HG03354 (cell line): ENCODE measurements at regions not wholly inside any gene's neighbourhood (a gene's known extent, or its start where the extent isn't known, plus 50 kb on each side); places are given as distances from the start of the nearest gene placed in this dataset.

Experiments
- ATAC-seq: cut with Tn5 transposase; IDR thresholded peaks from one replicate; pipeline ENCODE4 v1.9.1; 2021; ENCODE audit warnings: mild to moderate bottlenecking; ENCODE audit not compliant: unreplicated experiment, poor library complexity, severe bottlenecking

DNA sequence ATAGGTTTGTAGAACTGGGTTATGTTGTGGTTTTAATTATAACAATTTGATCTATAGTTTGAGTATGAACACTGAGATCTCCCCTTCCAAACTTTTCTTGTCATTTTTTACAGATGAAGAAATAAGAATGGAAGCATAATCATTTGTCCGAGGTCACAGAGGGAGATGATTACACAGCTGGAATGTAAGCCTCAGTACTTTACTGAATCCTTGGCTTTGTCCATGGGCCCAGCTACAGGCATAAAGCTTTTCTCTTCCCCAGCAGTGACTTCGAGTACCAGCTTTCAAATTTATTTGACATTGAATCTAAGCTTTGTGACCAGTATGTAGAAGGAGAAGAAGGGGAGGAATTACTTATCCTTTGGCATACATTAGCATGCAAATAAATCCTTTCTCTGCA is 80.9 kb upstream of the DCBLD2 start:
- no peak for ATAC-seq

DNA sequence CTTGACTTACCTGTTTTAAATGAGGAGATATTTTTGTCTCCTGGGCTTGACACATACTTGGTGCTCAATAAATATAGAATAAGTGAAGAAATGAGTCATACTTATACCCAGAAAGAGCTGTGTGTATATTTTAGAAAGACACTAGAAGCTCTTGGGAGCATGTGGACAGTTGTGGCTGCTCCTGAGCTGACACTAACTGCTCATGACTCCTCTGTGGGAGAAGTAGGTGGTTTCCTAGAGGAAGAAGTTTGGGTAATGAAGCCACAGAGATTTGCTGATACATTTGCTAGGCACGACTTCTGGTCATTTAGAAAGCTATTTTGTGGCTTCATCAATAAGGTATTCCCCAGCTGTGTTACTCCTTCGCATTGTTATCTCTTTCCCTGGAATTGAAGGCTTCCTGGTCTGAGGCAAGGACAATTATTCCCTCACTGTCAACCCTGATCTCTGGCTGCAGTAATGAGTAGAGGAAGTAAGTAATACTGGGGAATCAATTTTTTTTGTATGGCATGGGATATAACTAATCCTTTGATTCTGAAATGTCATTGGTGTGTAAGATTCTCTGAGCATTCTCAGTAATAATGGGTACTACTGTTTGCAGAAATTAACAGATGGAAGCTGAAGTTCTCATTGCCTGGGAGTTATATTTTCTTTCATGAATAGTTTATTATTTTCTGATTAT is 79.6 kb upstream of the DCBLD2 start:
- ATAC-seq = peak; percentile 84

DNA sequence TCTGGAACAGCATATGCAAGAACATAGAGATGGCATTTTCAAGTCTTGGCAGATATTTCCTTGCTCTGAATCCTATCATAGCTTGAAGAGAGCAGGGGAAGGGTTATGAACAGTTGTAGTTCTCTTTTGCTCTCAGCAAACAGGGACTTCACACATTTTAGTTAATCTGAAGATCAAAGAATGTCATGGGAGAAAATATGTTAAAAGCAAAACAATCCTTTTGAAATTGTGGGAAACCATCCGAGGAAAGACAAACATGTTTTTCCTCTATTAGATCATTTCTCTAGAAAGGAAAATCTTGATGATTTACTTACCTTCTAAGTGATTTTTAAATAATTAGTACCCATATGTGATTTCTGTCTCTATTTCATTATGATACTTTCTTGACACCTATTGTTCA is 77.8 kb upstream of the DCBLD2 start:
- no peak for ATAC-seq

DNA sequence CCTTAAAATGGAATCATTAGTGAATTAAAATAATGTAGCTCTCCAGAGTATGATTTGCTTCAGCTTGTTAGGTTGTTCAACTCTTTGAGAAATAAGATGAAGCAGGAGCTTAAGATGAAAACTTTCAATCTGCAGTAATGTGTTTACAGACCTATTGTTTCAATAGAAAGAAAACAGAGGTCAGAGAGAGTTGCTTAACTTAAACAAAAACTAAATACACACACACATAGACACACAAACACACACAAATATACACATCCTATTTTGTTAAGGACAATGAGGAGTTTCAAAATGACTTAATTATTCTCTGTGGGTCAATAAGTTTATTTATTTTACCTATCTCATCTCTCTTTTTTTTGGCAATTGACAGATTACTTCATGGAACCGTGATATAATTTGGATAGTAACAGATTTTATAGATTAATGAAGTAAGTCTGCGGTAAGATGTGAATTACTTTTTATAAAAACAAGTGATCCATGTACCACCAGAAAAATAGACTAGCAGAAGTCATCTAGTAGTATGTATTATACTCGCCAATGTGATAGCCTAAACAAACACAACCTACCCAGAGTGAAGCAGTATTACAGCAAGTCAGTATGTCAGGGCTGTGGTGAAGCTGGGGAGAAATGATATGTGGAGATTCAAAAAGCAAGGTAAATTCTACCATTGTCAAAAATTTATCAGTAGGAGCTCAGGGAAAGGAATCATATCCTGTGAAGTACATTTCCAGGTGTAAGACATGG is 76.7 kb upstream of the DCBLD2 start:
- ATAC-seq = no peak

DNA sequence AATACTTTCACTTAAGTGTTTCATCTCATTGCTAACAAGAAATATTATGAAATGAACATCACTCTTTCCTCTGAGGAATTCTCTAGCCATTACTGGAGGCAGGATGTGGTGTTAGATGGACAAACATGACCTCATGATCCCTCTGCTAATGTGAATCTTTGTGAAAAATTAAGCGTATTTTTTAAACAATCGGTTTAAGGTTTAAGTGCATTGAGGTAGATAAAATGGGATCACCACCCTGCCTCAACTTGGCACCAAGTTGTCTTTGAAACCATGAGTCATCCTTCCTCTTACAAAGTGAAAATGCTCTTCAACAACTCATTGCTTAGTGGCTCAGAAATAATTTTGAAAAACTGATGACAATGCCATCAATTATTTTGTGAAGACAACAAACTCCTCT is 76.0 kb upstream of the DCBLD2 start:
- ATAC-seq = no peak

DNA sequence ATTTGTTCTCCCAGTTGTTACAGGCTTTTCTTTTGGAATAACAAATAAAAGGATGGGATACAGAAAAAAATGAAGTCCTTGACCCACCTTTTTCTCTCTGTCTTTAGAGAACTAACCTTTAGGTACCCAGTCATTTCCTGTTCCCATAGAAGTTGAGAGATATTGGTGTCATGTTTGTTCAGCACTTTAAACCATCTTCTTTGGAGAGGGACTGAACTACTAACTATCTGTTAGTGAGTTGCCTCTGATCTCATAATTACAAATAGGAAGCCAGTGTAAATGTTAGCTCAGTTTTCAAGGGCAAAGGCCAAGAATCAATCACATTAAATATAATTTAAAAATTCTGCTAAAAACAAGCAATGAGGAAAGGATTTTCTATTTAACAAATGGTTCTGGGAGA is 72.9 kb upstream of the DCBLD2 start:
- no peak for ATAC-seq

DNA sequence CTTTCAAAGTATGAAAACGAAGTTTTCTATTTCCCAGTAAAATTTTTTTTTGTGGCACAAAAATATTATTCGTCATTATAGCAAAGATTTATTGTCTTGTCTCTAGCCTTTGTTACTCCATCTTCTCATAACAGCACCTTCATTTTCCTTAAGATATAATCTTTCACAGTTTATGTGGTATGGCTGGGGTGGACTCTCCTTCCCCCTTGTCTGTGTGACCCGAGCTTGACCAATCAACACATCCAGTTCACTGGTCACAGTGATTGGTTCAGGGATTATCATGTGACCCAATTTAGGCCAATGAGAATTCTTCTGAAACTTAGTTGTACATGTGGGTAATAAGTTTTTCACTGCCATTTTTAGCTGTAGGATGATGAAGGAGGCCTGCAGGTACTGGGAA is 71.2 kb upstream of the DCBLD2 start:
- ATAC-seq = no peak

DNA sequence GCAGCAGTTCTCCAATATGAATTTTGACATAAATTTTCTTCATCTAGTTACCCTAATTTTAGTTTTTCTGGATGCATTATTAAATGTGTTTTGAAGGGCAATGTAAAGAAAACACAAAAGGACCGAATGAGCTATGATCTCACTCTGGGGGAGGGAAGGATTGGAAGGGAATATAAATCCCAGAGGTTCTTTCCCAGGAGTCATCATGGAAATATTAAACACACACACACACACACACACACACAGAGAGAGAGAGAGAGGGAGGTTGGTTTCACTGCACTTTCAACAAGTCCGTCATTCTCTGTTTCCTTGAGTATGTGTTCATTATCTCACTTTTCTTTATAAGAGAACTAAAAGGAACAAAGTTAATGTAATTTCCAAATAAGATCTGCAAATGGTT is 70.7 kb upstream of the DCBLD2 start:
- ATAC-seq = no peak

DNA sequence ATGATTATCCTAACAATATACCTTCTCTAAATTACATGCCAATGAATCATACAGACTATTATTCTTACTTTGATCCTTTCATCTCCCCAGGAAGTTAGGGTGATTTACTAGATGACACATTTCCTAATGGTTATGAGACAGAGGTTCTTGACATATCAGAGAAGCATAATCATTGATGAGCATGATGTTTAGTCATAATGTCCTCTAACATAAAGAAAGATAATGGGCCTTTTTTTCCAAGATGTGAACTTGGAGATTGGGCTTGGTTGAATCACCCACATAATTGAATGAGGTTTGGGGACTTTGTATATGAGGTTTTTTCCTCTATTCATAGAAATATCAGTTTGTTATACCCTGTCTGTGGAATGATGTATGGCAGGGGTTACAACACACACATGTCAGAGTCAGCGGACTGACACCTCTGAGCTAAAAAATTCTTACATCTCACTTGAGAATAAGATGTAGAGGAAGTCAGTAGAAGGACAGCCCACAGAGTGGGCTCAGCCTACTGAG is 69.7 kb upstream of the DCBLD2 start:
- no peak for ATAC-seq

DNA sequence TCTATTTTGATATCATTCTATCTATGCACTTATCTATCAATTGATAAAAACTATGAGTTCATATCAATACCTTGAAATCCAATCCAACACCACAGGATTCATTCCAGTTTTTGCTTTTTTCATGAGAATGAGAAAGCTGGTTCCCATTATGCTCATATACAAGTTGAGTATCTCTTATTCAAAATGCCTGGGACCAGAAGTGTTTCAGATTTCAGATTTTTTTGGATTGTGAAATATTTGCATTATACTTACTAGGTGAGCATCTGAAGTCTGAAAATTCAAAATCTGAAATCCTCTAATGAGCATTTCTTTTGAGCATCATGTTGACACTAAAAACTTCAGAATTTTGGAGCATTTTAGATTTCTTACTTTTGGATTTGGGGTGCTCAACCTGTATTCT is 67.8 kb upstream of the DCBLD2 start:
- no peak for ATAC-seq

DNA sequence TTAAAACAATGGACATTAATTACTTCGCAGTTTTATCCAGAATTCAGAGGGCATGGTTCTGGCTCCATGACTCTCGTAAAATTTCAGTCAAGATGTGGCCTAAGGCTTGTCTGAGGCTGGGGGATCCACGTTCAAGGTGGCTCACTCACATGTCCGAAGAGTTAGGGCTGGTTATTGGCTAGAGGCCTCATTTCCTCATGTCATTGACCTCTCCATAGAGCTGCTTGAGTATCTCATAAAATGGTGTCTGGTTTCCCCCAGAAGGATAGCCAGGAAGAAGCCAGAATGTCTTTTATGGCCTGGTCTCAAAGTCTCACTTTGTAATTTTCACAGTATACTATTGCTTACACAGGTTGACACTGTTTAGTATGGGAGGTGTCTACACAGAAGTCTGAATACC is 67.3 kb upstream of the DCBLD2 start:
- no peak for ATAC-seq

DNA sequence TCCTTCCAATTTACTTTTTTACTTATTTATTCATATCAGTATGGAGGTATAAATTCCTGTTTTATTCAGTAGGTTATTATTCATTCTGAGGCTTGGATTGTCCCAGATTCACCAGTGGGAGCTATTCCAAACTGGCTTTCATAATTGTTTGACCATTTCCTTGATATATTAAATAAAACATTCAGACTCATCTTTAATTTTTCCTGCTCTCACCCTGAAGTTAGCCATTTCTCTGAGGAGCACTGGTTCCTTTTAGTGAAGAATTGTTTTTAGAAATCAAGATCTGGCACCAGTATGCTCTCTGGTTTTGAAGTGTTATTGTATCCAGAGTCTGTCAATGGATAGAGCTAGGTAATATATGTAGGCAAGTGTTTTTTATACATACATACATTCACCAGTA is 66.9 kb upstream of the DCBLD2 start:
- ATAC-seq = no peak

DNA sequence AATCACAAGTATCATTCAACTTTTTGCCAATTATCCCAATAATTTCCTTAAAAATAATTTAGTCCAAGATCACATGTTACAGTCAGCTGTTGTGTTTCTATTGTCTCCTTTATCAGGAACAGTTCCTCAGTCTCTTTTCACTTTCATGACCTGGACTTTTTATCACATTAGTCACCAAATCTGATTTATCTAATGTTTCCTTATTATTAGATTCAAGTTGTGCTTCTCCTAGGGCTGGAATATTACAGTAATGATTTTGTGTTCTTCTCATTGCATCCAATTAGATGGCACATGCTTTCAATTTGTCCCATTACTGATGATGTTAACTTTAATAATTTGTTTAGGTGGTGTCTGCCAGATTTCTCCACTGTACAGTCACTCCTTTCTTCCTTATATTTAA is 66.3 kb upstream of the DCBLD2 start:
- no peak for ATAC-seq

DNA sequence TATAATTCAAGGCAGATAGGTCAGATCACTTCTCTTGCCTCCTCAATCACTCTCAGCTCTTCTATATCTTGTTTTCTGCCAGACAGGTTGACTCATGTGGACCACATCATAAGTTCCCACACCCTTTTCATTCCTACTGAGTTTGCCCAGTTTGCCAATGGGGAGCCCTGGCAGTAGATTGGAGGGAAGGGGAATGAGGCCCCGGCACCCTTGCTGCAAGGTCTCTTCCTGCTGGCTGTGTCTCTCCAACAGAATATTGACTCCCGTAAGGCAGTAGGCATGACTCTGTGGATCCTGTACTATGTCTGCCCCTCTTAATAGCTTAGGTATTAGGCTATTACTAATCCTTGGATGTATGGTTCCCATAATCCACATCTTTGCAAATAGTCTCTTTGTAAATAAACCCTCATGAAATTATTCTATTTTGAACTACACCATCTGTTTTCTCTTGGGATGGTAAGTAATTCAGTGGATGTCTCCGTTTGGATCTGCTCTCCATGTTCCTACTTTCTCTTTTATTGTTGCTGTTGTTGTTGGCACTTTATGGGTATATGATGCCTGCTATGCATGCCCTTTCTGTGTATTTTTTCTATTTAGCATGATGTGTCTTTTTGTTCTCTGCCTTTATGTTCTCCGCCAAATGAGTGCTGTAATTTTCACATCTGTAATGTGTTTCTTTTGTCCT is 65.5 kb upstream of the DCBLD2 start:
- ATAC-seq = no peak

DNA sequence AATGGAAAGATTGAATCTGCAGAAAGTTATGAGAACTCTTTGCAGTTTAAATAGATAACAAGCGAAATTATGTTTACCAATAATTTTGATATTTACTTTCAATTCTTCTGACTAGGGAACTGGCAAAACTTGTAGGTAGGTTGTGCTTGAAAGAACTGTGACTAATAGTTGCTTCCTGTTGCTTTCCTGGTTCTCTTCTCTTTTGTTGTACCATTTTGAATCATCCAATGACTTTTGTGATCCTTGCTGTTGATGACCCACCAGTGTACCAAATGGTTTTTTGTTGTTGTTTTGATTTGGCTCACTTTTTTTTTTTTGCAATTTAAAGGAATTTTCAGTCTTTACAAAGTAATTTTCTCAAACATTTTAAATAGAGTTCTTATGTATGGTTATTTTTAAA is 64.9 kb upstream of the DCBLD2 start:
- no peak for ATAC-seq

DNA sequence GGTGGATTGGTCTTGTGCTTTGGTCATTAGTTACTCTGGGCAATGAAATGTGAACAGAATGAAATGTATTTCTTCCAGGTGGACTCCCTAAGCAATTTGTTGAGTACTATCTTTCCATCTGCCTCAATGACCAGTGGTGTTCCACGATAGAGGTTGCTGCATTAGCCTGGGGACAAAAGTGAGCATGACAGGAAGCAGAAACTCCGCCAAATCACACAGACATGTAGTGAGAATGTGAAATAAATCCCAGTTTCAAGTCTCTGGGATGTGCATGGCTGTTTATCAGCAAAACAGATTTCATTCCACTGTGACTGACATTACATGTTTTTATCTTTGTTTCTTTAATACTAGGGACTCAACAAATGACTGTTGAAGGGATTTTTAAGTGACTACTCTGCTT is 63.3 kb upstream of the DCBLD2 start:
- ATAC-seq = no peak

DNA sequence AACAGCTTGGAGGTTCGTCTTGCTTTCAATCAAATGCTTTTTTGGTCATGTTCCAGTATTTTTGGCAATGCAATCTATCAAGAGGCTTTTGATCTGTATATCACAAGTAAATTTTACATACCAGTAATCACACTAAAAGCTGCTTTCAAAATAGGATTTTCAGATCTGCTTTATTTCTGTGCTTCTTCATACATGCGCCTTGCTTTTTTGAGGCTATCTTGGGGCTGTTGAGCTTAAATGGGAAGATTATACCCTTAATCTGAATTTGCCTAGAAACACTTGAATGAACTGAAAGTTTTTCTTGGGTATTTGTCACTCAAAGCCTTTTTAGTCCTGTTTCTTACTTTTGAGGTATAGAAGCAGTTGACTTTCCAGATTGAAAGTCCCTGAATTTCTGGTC is 62.1 kb upstream of the DCBLD2 start:
- no peak for ATAC-seq

DNA sequence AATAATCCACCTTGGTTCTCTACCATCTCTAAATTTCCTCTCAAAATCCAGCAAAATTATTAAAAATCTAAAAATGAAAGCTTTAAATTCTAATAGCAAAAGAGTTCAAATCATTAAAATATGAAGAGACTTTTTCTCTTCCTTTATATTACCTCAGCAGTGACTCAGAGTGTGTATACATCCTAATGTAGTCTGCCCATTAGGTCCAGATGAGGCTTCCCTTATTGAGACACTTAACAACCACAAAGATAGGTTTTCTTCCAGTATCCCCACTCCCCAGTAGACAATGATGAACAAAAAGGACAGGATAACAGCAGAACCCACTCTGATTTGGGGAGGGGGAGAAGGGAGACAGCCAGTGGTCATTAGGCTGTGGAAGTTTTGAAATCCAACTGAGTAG is 61.5 kb upstream of the DCBLD2 start:
- ATAC-seq = no peak

DNA sequence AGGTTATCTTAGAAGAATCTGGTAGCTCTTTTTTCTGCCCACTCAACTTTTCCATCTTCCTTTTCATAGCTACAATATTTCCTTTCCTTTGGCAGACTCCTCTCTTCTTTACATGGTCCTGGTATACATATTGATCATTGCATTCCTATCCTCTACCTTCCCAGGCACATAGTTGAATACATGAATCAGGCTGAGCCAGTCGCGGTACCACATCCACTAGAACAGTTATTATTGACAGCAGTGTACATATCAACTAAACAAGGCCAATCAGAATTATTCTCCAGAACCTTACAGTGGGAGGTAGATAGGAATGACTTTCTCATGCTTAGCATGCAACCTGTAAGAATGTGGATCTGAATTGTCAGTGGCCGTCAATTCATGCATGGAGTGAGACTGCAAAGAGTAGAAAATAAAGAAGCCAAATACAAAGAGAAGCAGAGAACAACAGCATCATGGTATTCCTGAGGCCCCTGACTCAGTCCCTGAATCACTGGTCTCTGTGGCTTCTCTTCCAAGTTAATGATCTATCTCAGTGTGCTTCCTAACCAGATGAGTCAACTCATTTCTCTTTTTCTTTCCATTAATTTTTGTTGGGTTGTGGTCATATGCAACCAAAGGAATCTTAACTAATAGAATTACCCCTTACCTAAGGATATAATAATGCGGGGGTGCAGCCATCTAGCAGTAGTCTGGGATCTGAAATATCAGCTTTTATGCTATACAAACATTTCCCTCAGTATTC is 60.9 kb upstream of the DCBLD2 start:
- no peak for ATAC-seq
